Calu3 (cell line): ENCODE measurements at regions not wholly inside any gene's neighbourhood (a gene's known extent, or its start where the extent isn't known, plus 50 kb on each side); places are given as distances from the start of the nearest gene placed in this dataset.

Experiments
- BruUV-seq: library from RNA; stranded (reverse); fragments of 400-500 nt; replicated peaks from 2 replicates; lab custom pipeline; 2021; lab: Mats Ljungman, UMichigan
- CTCF ChIA-PET: fragments of 300-600 bp; sonication (Branson Sonifier 250); formaldehyde crosslinking; loops from one replicate; lab custom pipeline; 2022; ENCODE audit warnings: antibody characterized with exemption; lab: Charles Lee
- DNase-seq: peaks from one replicate; pipeline ENCODE4 v3.0.0; 2022
- H3K27ac Mint-ChIP-seq: one replicate; pipeline ENCODE4 v1.8.0; 2022; ENCODE audit warnings: mixed read lengths; ENCODE audit not compliant: unreplicated experiment
- H3K27me3 Mint-ChIP-seq: one replicate; pipeline ENCODE4 v1.8.0; 2022; ENCODE audit warnings: mixed read lengths; ENCODE audit not compliant: unreplicated experiment
- H3K36me3 Mint-ChIP-seq: one replicate; pipeline ENCODE4 v1.8.0; 2022; ENCODE audit warnings: mild to moderate bottlenecking, moderate library complexity, mixed read lengths; ENCODE audit not compliant: insufficient read depth, unreplicated experiment
- H3K4me1 Mint-ChIP-seq: one replicate; pipeline ENCODE4 v1.8.0; 2022; ENCODE audit warnings: mild to moderate bottlenecking, low read depth, mixed read lengths; ENCODE audit not compliant: unreplicated experiment
- H3K4me3 Mint-ChIP-seq: one replicate; pipeline ENCODE4 v1.8.0; 2022; ENCODE audit warnings: mild to moderate bottlenecking, low read depth, moderate library complexity, mixed read lengths; ENCODE audit not compliant: unreplicated experiment
- H3K9me3 Mint-ChIP-seq: one replicate; pipeline ENCODE4 v1.8.0; 2022; ENCODE audit warnings: low read depth, mixed read lengths; ENCODE audit not compliant: unreplicated experiment
- CTCF ChIP-seq: fragments of 200-600 bp; IDR thresholded peaks from one replicate; pipeline ENCODE4 v1.8.0; 2022; ENCODE audit warnings: antibody characterized with exemption; ENCODE audit not compliant: unreplicated experiment
- intact Hi-C: fragments of 100-400 bp; cut with micrococcal nuclease; formaldehyde crosslinking; loops from one replicate; pipeline ENCODE4 v1.10.0; 2022; ENCODE audit not compliant: unreplicated experiment

DNA sequence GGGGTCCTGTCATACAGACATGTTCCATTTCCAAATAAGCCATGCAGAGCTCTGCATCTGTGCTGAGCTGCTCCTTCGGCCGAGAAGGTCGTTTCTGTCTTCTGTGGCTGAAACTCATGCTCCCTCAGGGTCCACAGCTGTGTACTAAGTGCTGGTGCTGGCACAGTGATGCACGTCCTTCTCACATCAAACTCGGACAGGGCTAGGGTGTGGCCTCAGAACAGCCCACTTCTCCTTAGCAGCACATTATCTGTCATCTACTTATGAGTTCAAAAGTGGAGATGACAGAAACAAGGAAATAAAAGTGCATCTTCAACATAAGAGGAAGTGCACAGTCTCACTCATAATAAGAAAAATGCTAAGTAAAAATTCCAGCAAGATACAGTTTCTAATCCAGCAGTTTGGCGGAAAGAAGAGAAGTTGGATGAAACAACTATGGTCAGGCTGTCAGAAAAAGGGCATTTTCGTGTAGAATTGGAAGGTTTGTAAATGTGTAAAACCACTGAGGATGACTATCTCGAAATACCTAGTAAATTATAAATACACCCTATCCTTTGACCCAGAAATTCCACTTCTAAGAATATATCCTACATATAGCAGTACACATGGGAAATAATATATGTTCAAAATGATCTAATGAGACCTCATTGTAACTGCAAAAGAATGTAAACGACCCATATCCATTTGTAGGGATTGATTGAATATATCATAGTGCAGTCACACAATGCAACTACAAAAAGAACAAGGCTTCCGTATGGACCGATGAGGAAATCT, 53.7 kb upstream of the APCDD1 start:
- intact Hi-C loops, result no loop called here
- Mint-ChIP-seq H3K9me3 (no peaks in the 10 kb centered on the region), H3K27ac (no peak overlapping the region), H3K27me3 (peaks cover 49% of the 10 kb centered on the region), H3K4me1 (no peaks in the 10 kb centered on the region), H3K36me3 (no peaks in the 10 kb centered on the region), H3K4me3 (no peak overlapping the region)
- DNase-seq, result no peak
- TF ChIP-seq CTCF, result no peak
- no TSS peak for BruUV-seq
- CTCF ChIA-PET, result interaction anchor here (0.6 kb wide), 3 partner anchors 17 to 236 kb away, joined by 4 to 6 read pairs (median 5); no protein-coding TSS in a partner anchor

DNA sequence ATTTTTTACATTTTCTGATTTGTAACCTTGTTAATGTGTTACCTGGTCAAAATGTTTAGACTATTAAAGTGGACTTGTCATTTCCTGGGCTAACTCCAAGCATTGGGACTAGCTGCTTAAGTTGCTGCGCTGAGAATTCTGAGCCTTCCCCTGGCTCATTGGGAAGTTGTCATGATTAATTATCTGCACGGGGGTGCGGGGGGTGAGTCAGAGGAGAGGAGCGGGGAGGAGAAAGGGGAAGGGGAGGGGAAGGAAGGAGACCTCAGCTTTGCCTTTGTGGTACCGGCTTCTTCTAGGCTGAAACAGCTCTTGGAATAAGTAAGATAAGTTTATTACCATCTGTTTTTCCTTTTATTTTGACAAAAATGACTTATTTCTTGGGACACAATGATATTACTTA, 52.9 kb upstream of the APCDD1 start:
- Mint-ChIP-seq H3K4me3 (no peak overlapping the region), H3K27me3 (peaks cover 57% of the 10 kb centered on the region), H3K9me3 (no peaks in the 10 kb centered on the region), H3K4me1 (no peaks in the 10 kb centered on the region), H3K36me3 (no peaks in the 10 kb centered on the region), H3K27ac (no peak overlapping the region)
- CTCF ChIA-PET, result interaction anchor here (0.6 kb wide), 3 partner anchors 16 to 237 kb away, joined by 4 to 6 read pairs (median 5); no protein-coding TSS in a partner anchor
- intact Hi-C loops, result no loop called here
- DNase-seq, result no peak
- no peak for TF ChIP-seq CTCF
- BruUV-seq, result no TSS peak

DNA sequence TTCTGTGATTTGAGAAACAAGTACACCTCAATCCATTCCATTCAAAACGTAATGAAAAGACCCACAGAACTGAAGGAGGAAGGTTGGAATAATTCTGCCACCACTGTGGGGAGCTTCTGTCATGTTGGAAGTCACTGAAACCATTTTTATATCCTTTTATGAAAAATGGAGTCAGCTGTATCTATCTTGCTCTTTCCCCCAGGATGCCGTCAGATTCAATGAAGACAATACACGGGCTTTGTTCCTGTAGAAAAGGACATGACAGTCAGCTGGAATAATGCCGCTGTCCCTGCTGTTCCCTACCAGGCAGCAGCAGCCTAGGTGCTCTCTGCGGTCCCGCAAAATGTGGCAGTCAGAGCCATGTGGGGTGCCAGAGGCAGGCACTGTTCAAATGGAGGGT, 52.5 kb upstream of the APCDD1 start:
- DNase-seq, result no peak
- TF ChIP-seq CTCF, result no peak
- Mint-ChIP-seq H3K9me3 (no peaks in the 10 kb centered on the region), H3K27ac (no peak overlapping the region), H3K4me3 (no peak overlapping the region), H3K4me1 (no peaks in the 10 kb centered on the region), H3K27me3 (peaks cover 60% of the 10 kb centered on the region), H3K36me3 (no peaks in the 10 kb centered on the region)
- intact Hi-C loops, result no loop called here
- no TSS peak for BruUV-seq
- CTCF ChIA-PET, result no interaction called here

DNA sequence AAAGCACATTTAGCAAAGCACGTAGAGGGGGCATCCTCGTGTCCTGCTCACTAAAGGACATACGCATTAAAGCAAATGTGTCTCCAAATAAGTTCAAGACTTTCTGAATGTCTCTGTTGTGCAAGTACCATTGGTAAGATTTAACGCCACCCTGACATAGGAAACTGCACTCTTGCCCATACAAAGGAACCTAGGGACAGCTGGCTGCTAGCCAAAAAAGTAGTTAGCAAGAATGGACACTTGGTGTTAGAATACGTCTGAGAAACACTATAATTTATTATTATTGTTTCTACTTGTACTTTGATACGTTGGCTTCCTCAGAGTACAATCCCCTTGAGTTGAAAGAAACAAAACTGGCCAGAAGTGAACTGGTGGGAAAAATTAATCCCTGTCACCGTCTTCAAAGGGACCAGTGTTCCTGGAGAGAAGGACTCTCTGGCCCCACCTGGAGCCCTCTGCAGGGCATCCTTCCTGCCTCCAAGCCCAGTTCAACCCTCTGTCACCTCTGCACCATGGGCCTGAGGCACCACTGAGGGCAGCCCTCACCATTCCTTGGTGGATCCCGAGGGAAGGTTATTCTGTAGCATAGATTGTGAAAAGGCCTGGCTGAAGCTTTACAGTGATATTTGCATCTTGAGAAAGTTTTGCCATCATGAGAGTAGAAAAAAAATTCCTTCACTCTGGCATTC, 51.4 kb upstream of the APCDD1 start:
- DNase-seq, result no peak
- no peak overlapping the region for H3K27ac Mint-ChIP-seq
- peaks cover 65% of the 10 kb centered on the region for H3K27me3 Mint-ChIP-seq
- CTCF ChIA-PET, result no interaction called here
- intact Hi-C loops, result no loop called here
- no peak for TF ChIP-seq CTCF
- no peaks in the 10 kb centered on the region for H3K36me3 Mint-ChIP-seq
- H3K9me3 Mint-ChIP-seq, result no peaks in the 10 kb centered on the region
- no peak overlapping the region for H3K4me3 Mint-ChIP-seq
- H3K4me1 Mint-ChIP-seq, result no peaks in the 10 kb centered on the region
- no TSS peak for BruUV-seq
